GM12878 (cell line): ENCODE measurements at regions not wholly inside any gene's neighbourhood (a gene's known extent, or its start where the extent isn't known, plus 50 kb on each side); places are given as distances from the start of the nearest gene placed in this dataset.

Experiments
- ATAC-seq: fragments of 200-7000 bp; cut with Tn5 transposase; 3 replicates; pipeline ENCODE4 v1.9.1; 2020; ENCODE audit warnings: mild to moderate bottlenecking, moderate library complexity
- BruUV-seq: library from RNA; stranded (reverse); fragments of 400-500 nt; replicated peaks from 2 replicates; lab custom pipeline; 2021; lab: Mats Ljungman, UMichigan
- CTCF ChIA-PET: fragments of 300-600 bp; sonication (Branson Sonifier 250); formaldehyde crosslinking; extraction: SDS; loops from one replicate; lab custom pipeline; 2021; ENCODE audit warnings: inconsistent platforms; lab: Yijun Ruan, JAX
- POLR2A ChIA-PET: fragments of 350-600 bp; formaldehyde crosslinking; extraction: SDS; loops from one replicate; lab custom pipeline; 2021; ENCODE audit warnings: inconsistent platforms; lab: Charles Lee
- RAD21 ChIA-PET: fragments of 300-600 bp; sonication (Branson Sonifier 250); formaldehyde crosslinking; loops from one replicate; lab custom pipeline; 2023; ENCODE audit warnings: antibody characterized with exemption; ENCODE audit not compliant: unreplicated experiment; lab: Charles Lee
- SMC1A ChIA-PET: fragments of 300-600 bp; sonication (Branson Sonifier 250); formaldehyde crosslinking; loops from one replicate; lab custom pipeline; 2023; ENCODE audit not compliant: unreplicated experiment, uncharacterized antibody; lab: Charles Lee
- DNase-seq: peaks from one replicate; pipeline ENCODE4 v3.0.0-alpha.2; 2011; ENCODE audit warnings: low read depth, low spot score
- FAIRE-seq: peaks from 3 replicates; lab custom pipeline; 2011; peaks lifted over from hg19 to GRCh38; lab: Jason Lieb, UNC
- H2AFZ ChIP-seq: 2 replicates; pipeline ENCODE4 v1.6.0; 2011; ENCODE audit warnings: low read depth, low read length, control low read depth; ENCODE audit not compliant: control insufficient read depth
- H3K27ac ChIP-seq: 2 replicates; pipeline ENCODE4 v1.5.1; 2011; ENCODE audit warnings: control low read depth; ENCODE audit not compliant: control insufficient read depth, insufficient read depth
- H3K27me3 ChIP-seq, 2 experiments: replicated peaks in 1 of 2; 2 replicates each; pipeline versions ENCODE4 v1.6.0 to v1.6.1; 2011; ENCODE audit warnings: low read length in 1 of 2; ENCODE audit not compliant: control insufficient read depth in 2 of 2, insufficient read depth in 2 of 2
- H3K36me3 ChIP-seq, 2 experiments: 2 replicates each; pipeline ENCODE4 v1.5.1; 2011; ENCODE audit warnings: low read length in 1 of 2; ENCODE audit not compliant: control insufficient read depth in 2 of 2, insufficient read depth in 2 of 2
- H3K4me1 ChIP-seq: 2 replicates; pipeline ENCODE4 v1.6.1; 2011; ENCODE audit warnings: mild to moderate bottlenecking, low read length, moderate library complexity, mixed read lengths; ENCODE audit not compliant: control insufficient read depth, insufficient read depth
- H3K4me2 ChIP-seq: 2 replicates; pipeline ENCODE4 v1.6.0; 2011; ENCODE audit warnings: control low read depth; ENCODE audit not compliant: control insufficient read depth, insufficient read depth
- H3K4me3 ChIP-seq: fragments of 200-600 bp; sonication (generic); 2 replicates; pipeline ENCODE4 v1.5.1; 2016
- H3K79me2 ChIP-seq: 2 replicates; pipeline ENCODE4 v1.6.0; 2011; ENCODE audit warnings: low read length; ENCODE audit not compliant: control insufficient read depth, insufficient read depth
- H3K9ac ChIP-seq: 2 replicates; pipeline ENCODE4 v1.8.0; 2011; ENCODE audit warnings: low read length, control low read depth, mixed read lengths; ENCODE audit not compliant: control insufficient read depth, insufficient read depth
- H3K9me3 ChIP-seq: replicated peaks from 3 replicates; pipeline ENCODE4 v1.5.1; 2011; ENCODE audit warnings: mild to moderate bottlenecking, low read length; ENCODE audit not compliant: control insufficient read depth, insufficient read depth
- H4K20me1 ChIP-seq: 2 replicates; pipeline ENCODE4 v1.6.0; 2011; ENCODE audit not compliant: control insufficient read depth, insufficient read depth
- BMI1 ChIP-seq: fragments of 450-650 bp; IDR thresholded peaks from 2 replicates; pipeline ENCODE4 v1.6.1; 2016; ENCODE audit warnings: mild to moderate bottlenecking, moderate library complexity, borderline replicate concordance
- CBFB ChIP-seq: IDR thresholded peaks from 2 replicates; pipeline ENCODE4 v1.6.1; 2016; ENCODE audit warnings: antibody characterized with exemption, low read depth
- CEBPB ChIP-seq, 2 experiments: fragments of 150-350 bp in 1 of 2; IDR thresholded peaks; 2 replicates each; pipeline ENCODE4 v1.6.1; 2012 to 2014; ENCODE audit warnings: low read depth in 2 of 2, low read length in 2 of 2, borderline replicate concordance in 1 of 2, inconsistent platforms in 1 of 2
- EP300 ChIP-seq, 2 experiments: fragments of 150-350 bp in 1 of 2; IDR thresholded peaks; 2 replicates each; pipeline ENCODE4 v1.6.1; 2011 to 2012; ENCODE audit warnings: low read depth in 2 of 2, low read length in 2 of 2, borderline replicate concordance in 1 of 2, improper control_type of control experiment in 1 of 2, inconsistent platforms in 1 of 2; ENCODE audit not compliant: control insufficient read depth in 1 of 2
- FOXK2 ChIP-seq: fragments of 450-650 bp; IDR thresholded peaks from 2 replicates; pipeline ENCODE4 v1.6.1; 2017; ENCODE audit warnings: mild to moderate bottlenecking, moderate library complexity
- IRF4 ChIP-seq: IDR thresholded peaks from 2 replicates; pipeline ENCODE4 v1.6.1; 2011; ENCODE audit warnings: low read depth, low read length
- KLF5 ChIP-seq: fragments of 450-650 bp; IDR thresholded peaks from 2 replicates; pipeline ENCODE4 v1.6.1; 2014; ENCODE audit warnings: mild to moderate bottlenecking; ENCODE audit not compliant: partially characterized antibody
- MTA2 ChIP-seq: fragments of 450-650 bp; IDR thresholded peaks from 2 replicates; pipeline ENCODE4 v1.6.1; 2016; ENCODE audit warnings: low read depth, mild to moderate bottlenecking, moderate library complexity
- MXI1 ChIP-seq: fragments of 150-350 bp; IDR thresholded peaks from 2 replicates; pipeline ENCODE4 v1.6.1; 2011; ENCODE audit warnings: low read depth, mild to moderate bottlenecking, inconsistent platforms, low read length, improper control_type of control experiment
- MYB ChIP-seq: fragments of 150-350 bp; IDR thresholded peaks from 2 replicates; pipeline ENCODE4 v1.6.1; 2014; ENCODE audit warnings: mild to moderate bottlenecking, low read depth, low read length, borderline replicate concordance
- NFIC ChIP-seq: IDR thresholded peaks from 2 replicates; pipeline ENCODE4 v1.6.1; 2012; ENCODE audit warnings: low read depth, mild to moderate bottlenecking, inconsistent platforms, low read length, moderate library complexity
- NKRF ChIP-seq: fragments of 450-650 bp; conservative IDR thresholded peaks from 2 replicates; pipeline ENCODE4 v1.6.1; 2017; ENCODE audit warnings: mild to moderate bottlenecking, moderate library complexity
- PAX5 ChIP-seq: IDR thresholded peaks from 2 replicates; pipeline ENCODE4 v1.6.1; 2011; ENCODE audit warnings: low read depth, low read length, borderline replicate concordance
- RFX5 ChIP-seq: IDR thresholded peaks from 2 replicates; pipeline ENCODE4 v1.6.1; 2011; ENCODE audit warnings: low read depth, low read length, improper control_type of control experiment
- SMAD5 ChIP-seq: IDR thresholded peaks from 2 replicates; pipeline ENCODE4 v1.6.1; 2016; ENCODE audit warnings: antibody characterized with exemption, low read depth
- ZNF217 ChIP-seq: fragments of 450-650 bp; IDR thresholded peaks from 2 replicates; pipeline ENCODE4 v1.6.1; 2017; ENCODE audit warnings: antibody characterized with exemption, mild to moderate bottlenecking
- ZNF24 ChIP-seq: fragments of 450-650 bp; IDR thresholded peaks from 2 replicates; pipeline ENCODE4 v1.6.1; 2017; ENCODE audit warnings: antibody characterized with exemption, mild to moderate bottlenecking
- WGBS: methylation state at CpG from one replicate; pipeline ENCODE4 v1.1.6; 2016; ENCODE audit warnings: low lambda C conversion rate; ENCODE audit not compliant: insufficient replicate concordance, insufficient coverage; ENCODE audit errors: missing lambda C conversion rate; 5-methylcytosine and 5-hydroxymethylcytosine counted together
- in situ Hi-C: fragments of 300-500 bp; cut with MboI; formaldehyde crosslinking; loops from 9 replicates; pipeline ENCODE4 v1.14.3; 2018; ENCODE audit warnings: mixed read lengths
- intact Hi-C: fragments of 100-400 bp; cut with micrococcal nuclease; formaldehyde crosslinking; loops from one replicate; pipeline ENCODE4 v1.14.2; 2022; ENCODE audit not compliant: unreplicated experiment
- TF ChIP-seq, protein P1 (sequence below): IDR thresholded peaks from 2 replicates; pipeline ENCODE4 v1.6.1; 2011; ENCODE audit warnings: low read depth, mild to moderate bottlenecking, low read length, moderate library complexity, borderline replicate concordance; ENCODE audit errors: extremely low read depth

- ATAC-seq (no peak), FAIRE-seq (no peak), DNase-seq (no peak)
- intact Hi-C loops: no loop called here
- BruUV-seq: no TSS peak
- Histone ChIP-seq H3K27ac (no peak overlapping the region), H3K27me3 (no peaks in the 10 kb centered on the region), H4K20me1 (no peaks in the 10 kb centered on the region), H3K9me3 (no peaks in the 10 kb centered on the region; the same call in 1 of the 3 replicates), H3K79me2 (no peaks in the 10 kb centered on the region), H3K4me3 (no peak overlapping the region), H3K4me1 (no peaks in the 10 kb centered on the region), H3K4me2 (no peak overlapping the region), H2AFZ (no peak overlapping the region), H3K9ac (no peak overlapping the region), H3K36me3 (no peaks in the 10 kb centered on the region)
- no peak for TF ChIP-seq MTA2
- no peak for TF ChIP-seq BMI1
- TF ChIP-seq, protein P1, sequence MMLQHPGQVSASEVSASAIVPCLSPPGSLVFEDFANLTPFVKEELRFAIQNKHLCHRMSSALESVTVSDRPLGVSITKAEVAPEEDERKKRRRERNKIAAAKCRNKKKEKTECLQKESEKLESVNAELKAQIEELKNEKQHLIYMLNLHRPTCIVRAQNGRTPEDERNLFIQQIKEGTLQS: no peak
- TF ChIP-seq MYB: no peak
- no peak for TF ChIP-seq NFIC
- TF ChIP-seq FOXK2: no peak
- TF ChIP-seq CBFB: no peak
- no peak for TF ChIP-seq SMAD5
- TF ChIP-seq KLF5: no peak
- CTCF ChIA-PET: no interaction called here
- 39% methylated on average over 4 of the region's 4 CpGs for WGBS
- RAD21 ChIA-PET: no interaction called here
- SMC1A ChIA-PET: no interaction called here
- in situ Hi-C loops: no loop called here
- POLR2A ChIA-PET: no interaction called here
Observed at GRCh38 chr21:35244514-35244913, 195.4 kb upstream of the RUNX1 start.

GRCh38 chr21:35243171-35243570 is 194.1 kb upstream of the RUNX1 start:
- no peak overlapping the region for H3K4me3 ChIP-seq
- intact Hi-C loops (no loop called here), in situ Hi-C loops (no loop called here)
- no peak for FAIRE-seq
- 44% methylated on average over 4 of the region's 4 CpGs for WGBS
- no peaks in the 10 kb centered on the region for H3K79me2 ChIP-seq
- H3K4me2 ChIP-seq: no peak overlapping the region
- no peaks in the 10 kb centered on the region for H3K4me1 ChIP-seq
- ChIA-PET POLR2A (no interaction called here), CTCF (no interaction called here), RAD21 (no interaction called here), SMC1A (no interaction called here)
- H3K27me3 ChIP-seq: no peaks in the 10 kb centered on the region
- H3K27ac ChIP-seq: no peak overlapping the region
- no peaks in the 10 kb centered on the region for H3K36me3 ChIP-seq
- BruUV-seq: no TSS peak
- no peak for ATAC-seq
- H3K9ac ChIP-seq: no peak overlapping the region
- H2AFZ ChIP-seq: no peak overlapping the region
- no peak for DNase-seq
- peaks cover 3% of the 10 kb centered on the region; the same call in 2 of the 3 replicates for H3K9me3 ChIP-seq
- H4K20me1 ChIP-seq: no peaks in the 10 kb centered on the region
- TF ChIP-seq NKRF (no peak), CBFB (no peak), PAX5 (no peak), RFX5 (no peak), ZNF24 (no peak), CEBPB (IDR thresholded peaks at IDR 0.05; ENCODE audit: borderline replicate concordance in 1 of 2, low read depth in 2 of 2, low read length in 2 of 2) (no peak), ZNF217 (no peak), IRF4 (no peak), FOXK2 (no peak), MXI1 (no peak), EP300 (IDR thresholded peaks at IDR 0.05; ENCODE audit: borderline replicate concordance in 1 of 2, control insufficient read depth in 1 of 2, low read depth in 2 of 2, low read length in 2 of 2) (no peak)
- TF ChIP-seq, protein P1: no peak
